ENCODE measurements at regions not wholly inside any gene's neighbourhood (a gene's known extent, or its start where the extent isn't known, plus 50 kb on each side); places are given as distances from the start of the nearest gene placed in this dataset.
A peak's percentile ranks its signal among the peaks of the same experiment; 100 is the strongest.
"Not testable (repeated sequence)": the region's sequence is repeated elsewhere in the genome, so short reads cannot be mapped to it uniquely, and the experiment has no call there.

GRCh38 chr9:39463696-39464095, 108.2 kb downstream of the SPATA31A1 start:
- H3K36me3 ChIP-seq (ENCODE audit: insufficient read depth, low read length); H3K27ac ChIP-seq (ENCODE audit: low read depth, low read length); H2AFZ ChIP-seq (ENCODE audit: low read length, unreplicated experiment); H3K4me1 ChIP-seq (ENCODE audit: control insufficient read depth, insufficient read depth, low read length, unreplicated experiment); H3K27me3 ChIP-seq (ENCODE audit: insufficient read depth, low read length); H3K79me2 ChIP-seq (ENCODE audit: control insufficient read depth, insufficient read depth, low read length, unreplicated experiment): not testable (repeated sequence)
- H3K4me3 ChIP-seq (ENCODE audit: low read depth, low read length) = peak overlapping the region; percentile 72

GRCh38 chr9:39464122-39464777, 108.8 kb downstream of the SPATA31A1 start:
- H3K79me2 ChIP-seq (ENCODE audit: control insufficient read depth, insufficient read depth, low read length, unreplicated experiment); H2AFZ ChIP-seq (ENCODE audit: low read length, unreplicated experiment); H3K27ac ChIP-seq (ENCODE audit: low read depth, low read length); H3K4me1 ChIP-seq (ENCODE audit: control insufficient read depth, insufficient read depth, low read length, unreplicated experiment); H3K27me3 ChIP-seq (ENCODE audit: insufficient read depth, low read length); H3K36me3 ChIP-seq (ENCODE audit: insufficient read depth, low read length): not testable (repeated sequence)
- peak overlapping the region; percentile 72 for H3K4me3 ChIP-seq (ENCODE audit: low read depth, low read length)

- H3K27me3 ChIP-seq (ENCODE audit: insufficient read depth, low read length); H3K27ac ChIP-seq (ENCODE audit: low read depth, low read length); H2AFZ ChIP-seq (ENCODE audit: low read length, unreplicated experiment); H3K4me1 ChIP-seq (ENCODE audit: control insufficient read depth, insufficient read depth, low read length, unreplicated experiment); H3K4me3 ChIP-seq (ENCODE audit: low read depth, low read length); H3K79me2 ChIP-seq (ENCODE audit: control insufficient read depth, insufficient read depth, low read length, unreplicated experiment); H3K36me3 ChIP-seq (ENCODE audit: insufficient read depth, low read length): not testable (repeated sequence)
These were observed 119.0 kb downstream of the SPATA31A1 start for GRCh38 chr9:39474499-39474898.

- H3K36me3 ChIP-seq (ENCODE audit: insufficient read depth, low read length); H3K27me3 ChIP-seq (ENCODE audit: insufficient read depth, low read length); H3K79me2 ChIP-seq (ENCODE audit: control insufficient read depth, insufficient read depth, low read length, unreplicated experiment); H2AFZ ChIP-seq (ENCODE audit: low read length, unreplicated experiment); H3K4me1 ChIP-seq (ENCODE audit: control insufficient read depth, insufficient read depth, low read length, unreplicated experiment); H3K27ac ChIP-seq (ENCODE audit: low read depth, low read length); H3K4me3 ChIP-seq (ENCODE audit: low read depth, low read length): not testable (repeated sequence)
These were observed 127.6 kb downstream of the SPATA31A1 start for GRCh38 chr9:39483073-39483472.

GRCh38 chr9:39483880-39484279, 128.4 kb downstream of the SPATA31A1 start:
- not testable (repeated sequence) for H3K27ac ChIP-seq (ENCODE audit: low read depth, low read length); H3K4me3 ChIP-seq (ENCODE audit: low read depth, low read length); H2AFZ ChIP-seq (ENCODE audit: low read length, unreplicated experiment); H3K4me1 ChIP-seq (ENCODE audit: control insufficient read depth, insufficient read depth, low read length, unreplicated experiment); H3K36me3 ChIP-seq (ENCODE audit: insufficient read depth, low read length); H3K27me3 ChIP-seq (ENCODE audit: insufficient read depth, low read length); H3K79me2 ChIP-seq (ENCODE audit: control insufficient read depth, insufficient read depth, low read length, unreplicated experiment)

GRCh38 chr9:39484292-39484691, 128.8 kb downstream of the SPATA31A1 start:
- not testable (repeated sequence) for H2AFZ ChIP-seq (ENCODE audit: low read length, unreplicated experiment); H3K4me1 ChIP-seq (ENCODE audit: control insufficient read depth, insufficient read depth, low read length, unreplicated experiment); H3K36me3 ChIP-seq (ENCODE audit: insufficient read depth, low read length); H3K79me2 ChIP-seq (ENCODE audit: control insufficient read depth, insufficient read depth, low read length, unreplicated experiment); H3K27me3 ChIP-seq (ENCODE audit: insufficient read depth, low read length); H3K4me3 ChIP-seq (ENCODE audit: low read depth, low read length); H3K27ac ChIP-seq (ENCODE audit: low read depth, low read length)

- H3K4me3 ChIP-seq (ENCODE audit: low read depth, low read length); H2AFZ ChIP-seq (ENCODE audit: low read length, unreplicated experiment); H3K27ac ChIP-seq (ENCODE audit: low read depth, low read length); H3K4me1 ChIP-seq (ENCODE audit: control insufficient read depth, insufficient read depth, low read length, unreplicated experiment); H3K27me3 ChIP-seq (ENCODE audit: insufficient read depth, low read length); H3K36me3 ChIP-seq (ENCODE audit: insufficient read depth, low read length); H3K79me2 ChIP-seq (ENCODE audit: control insufficient read depth, insufficient read depth, low read length, unreplicated experiment): not testable (repeated sequence)
These were observed 132.0 kb downstream of the SPATA31A1 start for GRCh38 chr9:39487477-39487876.

GRCh38 chr9:39496248-39496647, 140.8 kb downstream of the SPATA31A1 start:
- H3K36me3 ChIP-seq (ENCODE audit: insufficient read depth, low read length); H3K79me2 ChIP-seq (ENCODE audit: control insufficient read depth, insufficient read depth, low read length, unreplicated experiment); H3K4me3 ChIP-seq (ENCODE audit: low read depth, low read length); H3K27ac ChIP-seq (ENCODE audit: low read depth, low read length); H2AFZ ChIP-seq (ENCODE audit: low read length, unreplicated experiment); H3K27me3 ChIP-seq (ENCODE audit: insufficient read depth, low read length); H3K4me1 ChIP-seq (ENCODE audit: control insufficient read depth, insufficient read depth, low read length, unreplicated experiment): not testable (repeated sequence)

- H3K4me1 ChIP-seq (ENCODE audit: control insufficient read depth, insufficient read depth, low read length, unreplicated experiment); H3K27me3 ChIP-seq (ENCODE audit: insufficient read depth, low read length); H3K36me3 ChIP-seq (ENCODE audit: insufficient read depth, low read length); H3K27ac ChIP-seq (ENCODE audit: low read depth, low read length); H3K79me2 ChIP-seq (ENCODE audit: control insufficient read depth, insufficient read depth, low read length, unreplicated experiment); H3K4me3 ChIP-seq (ENCODE audit: low read depth, low read length); H2AFZ ChIP-seq (ENCODE audit: low read length, unreplicated experiment): not testable (repeated sequence)
These were observed 147.7 kb downstream of the SPATA31A1 start for GRCh38 chr9:39503178-39503577.

- not testable (repeated sequence) for H3K79me2 ChIP-seq (ENCODE audit: control insufficient read depth, insufficient read depth, low read length, unreplicated experiment); H2AFZ ChIP-seq (ENCODE audit: low read length, unreplicated experiment); H3K4me1 ChIP-seq (ENCODE audit: control insufficient read depth, insufficient read depth, low read length, unreplicated experiment); H3K27ac ChIP-seq (ENCODE audit: low read depth, low read length); H3K36me3 ChIP-seq (ENCODE audit: insufficient read depth, low read length); H3K27me3 ChIP-seq (ENCODE audit: insufficient read depth, low read length); H3K4me3 ChIP-seq (ENCODE audit: low read depth, low read length)
These were observed 172.0 kb downstream of the SPATA31A1 start for GRCh38 chr9:39527387-39528029.

- H3K79me2 ChIP-seq (ENCODE audit: control insufficient read depth, insufficient read depth, low read length, unreplicated experiment); H3K4me1 ChIP-seq (ENCODE audit: control insufficient read depth, insufficient read depth, low read length, unreplicated experiment); H3K4me3 ChIP-seq (ENCODE audit: low read depth, low read length); H3K36me3 ChIP-seq (ENCODE audit: insufficient read depth, low read length); H3K27me3 ChIP-seq (ENCODE audit: insufficient read depth, low read length); H3K27ac ChIP-seq (ENCODE audit: low read depth, low read length); H2AFZ ChIP-seq (ENCODE audit: low read length, unreplicated experiment): not testable (repeated sequence)
These were observed 177.1 kb downstream of the SPATA31A1 start for GRCh38 chr9:39532597-39532996.

Data from ACC112 (cell line).